Subcutaneous abdominal adipose tissue (tissue), 5 donors: ENCODE measurements at regions not wholly inside any gene's neighbourhood (a gene's known extent, or its start where the extent isn't known, plus 50 kb on each side); places are given as distances from the start of the nearest gene placed in this dataset.
"Not testable (repeated sequence)": the region's sequence is repeated elsewhere in the genome, so short reads cannot be mapped to it uniquely, and the experiment has no call there.

Experiments used
- H3K27ac ChIP-seq: one replicate; pipeline ENCODE4 v1.7.0; 2013; ENCODE audit warnings: low read depth, mild to moderate bottlenecking, inconsistent platforms, low read length, moderate library complexity
- H3K27me3 ChIP-seq, 5 donors: one replicate each; pipeline ENCODE4 v1.7.0; 2013; ENCODE audit warnings: low read length in 5 of 5, inconsistent platforms in 1 of 5; ENCODE audit not compliant: control insufficient read depth in 5 of 5, insufficient read depth in 4 of 5
- H3K36me3 ChIP-seq, 5 donors: one replicate each; pipeline ENCODE4 v1.7.0; 2013; ENCODE audit warnings: low read length in 5 of 5; ENCODE audit not compliant: control insufficient read depth in 5 of 5, insufficient read depth in 5 of 5
- H3K4me1 ChIP-seq, 5 donors: one replicate each; pipeline ENCODE4 v1.7.0; 2013; ENCODE audit warnings: low read length in 5 of 5, mild to moderate bottlenecking in 3 of 5, moderate library complexity in 1 of 5; ENCODE audit not compliant: control insufficient read depth in 5 of 5, insufficient read depth in 5 of 5
- H3K4me3 ChIP-seq, 5 donors: one replicate each; pipeline ENCODE4 v1.7.0; 2013; ENCODE audit warnings: low read length in 5 of 5, low read depth in 1 of 5
- H3K9ac ChIP-seq, 5 donors: one replicate each; pipeline ENCODE4 v1.7.0; 2013; ENCODE audit warnings: low read length in 5 of 5, mild to moderate bottlenecking in 4 of 5, moderate library complexity in 3 of 5
- H3K9me3 ChIP-seq, 5 donors: one replicate each; pipeline ENCODE4 v1.7.0; 2013; ENCODE audit warnings: low read length in 5 of 5; ENCODE audit not compliant: control insufficient read depth in 5 of 5
- donor health status: healthy.
- donor health status: healthy.
- donor health status: healthy.
- donor health status: healthy.
- donor health status: healthy.

DNA sequence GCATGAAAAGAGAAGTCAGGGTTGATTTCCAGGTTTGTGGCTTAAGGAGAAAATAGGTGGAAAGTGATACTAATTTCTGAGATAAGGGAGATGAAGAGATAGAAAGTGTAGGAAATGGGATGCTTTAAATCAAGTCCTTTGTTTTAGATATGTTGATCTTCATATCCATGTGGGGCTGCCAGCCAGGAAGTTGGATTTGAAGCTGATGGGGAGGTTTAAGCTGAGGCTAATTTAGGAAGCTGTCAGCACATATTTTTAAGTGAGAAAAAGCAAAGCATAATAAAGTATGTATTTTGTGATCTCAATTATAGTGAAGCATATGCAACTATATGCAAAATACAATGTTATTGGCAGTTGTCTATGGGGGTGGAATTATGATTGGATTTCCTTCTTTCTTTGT is 428.4 kb downstream of the CSNK1G3 start:
- Histone ChIP-seq H3K9ac (no peak overlapping the region), H3K36me3 (no peaks in the 10 kb centered on the region), H3K4me3 (no peak overlapping the region), H3K4me1 (no peaks in the 10 kb centered on the region), H3K27ac (no peak overlapping the region), H3K27me3 (no peaks in the 10 kb centered on the region), H3K9me3 (peaks cover 0 to 23% (median 8%) of the 10 kb centered on the region in 5 donors)

DNA sequence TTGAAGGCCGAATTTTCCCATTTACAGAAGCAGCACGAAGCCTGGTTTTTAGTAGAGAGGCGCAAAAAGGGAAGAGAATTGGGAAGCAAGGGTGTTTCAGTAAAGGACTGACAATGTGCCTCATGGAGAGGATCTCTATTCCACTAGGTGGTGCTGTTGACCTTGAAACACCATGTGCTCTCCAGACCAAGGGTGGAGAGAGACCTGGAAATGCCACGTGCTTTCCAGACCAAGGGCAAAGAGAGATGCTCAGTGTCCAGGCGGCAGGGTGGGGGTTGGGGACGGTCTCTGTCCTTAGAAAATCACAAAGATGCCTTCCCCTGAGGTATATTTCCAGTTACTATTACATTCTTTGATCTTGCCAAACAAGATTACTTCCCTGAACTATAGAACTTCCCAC is 425.3 kb downstream of the CSNK1G3 start:
- peaks cover 0 to 23% (median 8%) of the 10 kb centered on the region in 5 donors for H3K9me3 ChIP-seq
- H3K27ac ChIP-seq, result no peak overlapping the region
- H3K36me3 ChIP-seq, result no peaks in the 10 kb centered on the region
- H3K4me1 ChIP-seq, result no peaks in the 10 kb centered on the region
- no peaks in the 10 kb centered on the region for H3K27me3 ChIP-seq
- no peak overlapping the region for H3K9ac ChIP-seq
- no peak overlapping the region for H3K4me3 ChIP-seq

DNA sequence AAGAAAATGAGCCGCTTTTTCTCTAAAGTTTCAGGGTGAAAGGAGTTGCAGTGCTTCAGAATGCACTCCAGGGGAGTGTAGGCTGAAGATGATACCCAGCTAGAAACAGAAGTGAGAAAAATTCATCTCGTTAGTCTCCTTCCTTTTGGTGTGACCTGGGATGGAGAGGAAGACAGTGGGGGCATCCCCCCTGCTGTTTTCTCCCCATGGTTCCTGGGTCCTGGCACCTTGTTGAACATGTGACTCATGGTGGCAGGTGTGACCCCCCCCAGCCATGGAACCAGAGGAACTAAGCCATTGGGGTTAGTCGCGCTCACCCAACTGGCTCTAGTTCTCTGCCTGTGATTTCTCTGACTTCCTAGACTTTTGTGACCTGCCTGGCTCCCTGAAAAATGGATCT is 424.6 kb downstream of the CSNK1G3 start:
- H3K9ac ChIP-seq, result no peak overlapping the region
- H3K27ac ChIP-seq, result no peak overlapping the region
- H3K4me3 ChIP-seq, result no peak overlapping the region
- H3K27me3 ChIP-seq, result no peaks in the 10 kb centered on the region
- H3K9me3 ChIP-seq, result peaks cover 0 to 20% (median 8%) of the 10 kb centered on the region in 5 donors
- no peaks in the 10 kb centered on the region for H3K36me3 ChIP-seq
- no peaks in the 10 kb centered on the region for H3K4me1 ChIP-seq

DNA sequence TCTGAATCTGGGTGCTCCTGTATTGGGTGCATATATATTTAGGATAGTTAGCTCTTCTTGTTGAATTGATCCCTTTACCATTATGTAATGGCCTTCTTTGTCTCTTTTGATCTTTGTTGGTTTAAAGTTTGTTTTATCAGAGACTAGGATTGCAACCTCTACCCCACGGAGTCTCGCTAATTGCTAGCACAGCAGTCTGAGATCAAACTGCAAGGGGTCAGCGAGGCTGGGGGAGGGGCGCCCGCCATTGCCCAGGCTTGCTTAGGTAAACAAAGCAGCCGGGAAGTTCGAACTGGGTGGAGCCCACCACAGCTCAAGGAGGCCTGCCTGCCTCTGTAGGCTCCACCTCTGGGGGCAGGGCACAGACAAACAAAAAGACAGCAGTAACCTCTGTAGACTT is 421.8 kb downstream of the CSNK1G3 start:
- H3K36me3 ChIP-seq, H3K9ac ChIP-seq, H3K27me3 ChIP-seq, H3K4me1 ChIP-seq, H3K4me3 ChIP-seq, H3K27ac ChIP-seq: not testable (repeated sequence)
- H3K9me3 ChIP-seq, result peaks cover 0 to 17% (median 8%) of the 10 kb centered on the region in 5 donors

DNA sequence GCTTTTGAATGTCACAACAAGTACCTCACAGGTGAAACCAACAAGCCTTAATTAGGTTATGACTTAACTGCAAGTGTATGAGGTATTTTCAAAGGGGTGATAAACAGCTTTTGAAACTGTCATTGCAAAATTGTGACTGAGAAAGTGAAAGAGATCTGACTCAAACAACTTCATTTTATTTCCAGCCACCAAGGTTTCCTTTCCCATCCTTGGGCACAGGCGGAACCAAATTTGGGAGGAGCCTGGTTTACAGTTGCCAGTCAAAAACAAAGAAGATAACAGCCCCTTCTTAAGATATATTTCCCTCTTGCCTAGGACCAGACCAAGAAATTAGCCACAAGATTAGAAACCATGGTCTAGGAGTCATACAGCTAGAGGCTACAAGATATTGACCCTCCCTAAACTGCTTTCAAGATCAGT is 417.1 kb downstream of the CSNK1G3 start:
- H3K27me3 ChIP-seq, result no peaks in the 10 kb centered on the region

DNA sequence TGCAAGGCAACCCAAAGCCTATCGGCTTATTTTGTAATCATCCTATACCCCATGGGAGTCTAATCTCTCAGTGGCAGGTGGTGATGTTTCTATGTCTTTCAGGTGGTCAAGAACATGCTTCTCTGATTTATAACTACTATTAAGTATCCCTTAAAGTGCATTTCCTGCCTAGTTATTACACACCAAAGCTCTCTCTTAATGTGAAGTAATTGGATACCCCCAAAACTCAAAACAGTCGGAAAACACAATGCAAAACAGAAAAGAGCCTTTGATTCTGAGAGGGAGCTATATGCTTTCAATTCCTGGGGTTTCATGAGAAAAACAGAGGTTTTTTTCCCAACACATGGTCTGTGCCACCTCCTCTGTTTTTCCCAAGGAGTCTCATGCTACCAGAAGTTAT is 416.4 kb downstream of the CSNK1G3 start:
- Histone ChIP-seq H3K4me1 (no peaks in the 10 kb centered on the region), H3K27me3 (no peaks in the 10 kb centered on the region), H3K9ac (no peak overlapping the region), H3K4me3 (no peak overlapping the region), H3K9me3 (no peaks in the 10 kb centered on the region), H3K36me3 (no peaks in the 10 kb centered on the region), H3K27ac (no peak overlapping the region)

More for the DNA sequence above, 417.1 kb downstream of the CSNK1G3 start:
- Histone ChIP-seq H3K27ac (no peak overlapping the region), H3K4me1 (no peaks in the 10 kb centered on the region), H3K9ac (no peak overlapping the region), H3K4me3 (no peak overlapping the region), H3K36me3 (no peaks in the 10 kb centered on the region), H3K9me3 (no peaks in the 10 kb centered on the region)

DNA sequence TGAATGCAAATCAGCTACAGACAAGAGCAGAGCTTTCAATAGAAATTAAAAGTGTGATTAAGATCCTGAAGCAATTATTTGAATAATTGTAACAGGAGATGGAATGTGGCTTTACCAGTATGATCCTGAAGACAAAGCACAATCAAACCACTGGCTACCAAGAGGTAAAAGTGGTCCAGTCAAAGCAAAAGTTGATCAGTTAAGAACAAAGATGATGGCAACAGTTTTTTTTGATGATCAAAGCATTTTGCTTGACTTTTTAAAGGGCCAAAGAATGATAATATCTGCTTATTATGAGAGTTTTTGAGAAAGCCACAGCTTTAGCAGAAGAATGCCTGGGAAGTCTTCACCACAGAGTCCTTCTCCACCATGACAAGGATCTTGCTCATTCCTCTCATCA is 409.2 kb downstream of the CSNK1G3 start:
- Histone ChIP-seq H3K36me3 (no peaks in the 10 kb centered on the region), H3K4me1 (peaks cover 0 to 8% (median 0%) of the 10 kb centered on the region in 5 donors), H3K4me3 (no peak overlapping the region), H3K27ac (no peak overlapping the region), H3K27me3 (no peaks in the 10 kb centered on the region), H3K9ac (no peak overlapping the region), H3K9me3 (peaks cover 0 to 3% (median 0%) of the 10 kb centered on the region in 5 donors)

DNA sequence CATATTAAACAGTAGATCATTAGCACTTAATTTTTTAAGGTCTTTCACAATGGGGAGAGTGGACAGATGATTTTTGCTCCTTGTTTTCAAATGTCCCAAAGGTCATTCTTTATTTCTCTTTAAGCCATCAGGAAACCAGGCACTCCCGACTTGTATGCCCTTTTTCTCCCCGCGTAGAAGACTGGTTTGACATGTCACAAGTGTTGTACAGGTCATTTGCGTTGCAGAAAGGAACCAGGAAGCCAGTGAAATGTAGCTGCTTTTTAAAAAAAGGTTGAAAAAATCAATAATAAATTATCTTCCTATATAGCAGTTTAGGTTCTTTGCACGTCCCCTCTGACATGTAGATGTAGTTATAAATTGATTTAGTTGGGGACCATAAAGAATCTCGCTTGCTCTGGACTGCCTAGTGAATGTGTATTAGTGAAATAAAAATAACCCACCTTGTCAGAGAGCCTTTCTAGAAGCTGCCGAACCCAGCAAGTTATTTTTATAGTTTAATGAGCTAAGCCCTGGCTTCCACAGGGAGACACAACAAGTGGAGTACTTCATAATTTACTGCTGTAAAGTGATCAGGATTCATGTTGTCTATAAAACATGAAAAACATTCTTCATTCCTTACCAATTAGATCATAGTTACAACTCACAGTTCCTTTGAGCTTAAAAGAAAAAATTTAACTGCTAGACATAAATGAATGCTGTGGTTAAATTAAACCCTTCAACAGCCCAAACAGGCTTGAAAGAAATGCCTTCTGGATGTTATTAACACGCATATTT is 404.6 kb downstream of the CSNK1G3 start:
- no peak overlapping the region for H3K27ac ChIP-seq
- no peak overlapping the region for H3K4me3 ChIP-seq
- H3K9me3 ChIP-seq, result peaks cover 0 to 10% (median 4%) of the 10 kb centered on the region in 5 donors
- H3K9ac ChIP-seq, result peak overlapping the region in 1 of 5 donors; percentile 13
- no peaks in the 10 kb centered on the region for H3K27me3 ChIP-seq
- H3K36me3 ChIP-seq, result peaks cover 0 to 2% (median 0%) of the 10 kb centered on the region in 5 donors
- H3K4me1 ChIP-seq, result peaks cover 0 to 8% (median 0%) of the 10 kb centered on the region in 5 donors

DNA sequence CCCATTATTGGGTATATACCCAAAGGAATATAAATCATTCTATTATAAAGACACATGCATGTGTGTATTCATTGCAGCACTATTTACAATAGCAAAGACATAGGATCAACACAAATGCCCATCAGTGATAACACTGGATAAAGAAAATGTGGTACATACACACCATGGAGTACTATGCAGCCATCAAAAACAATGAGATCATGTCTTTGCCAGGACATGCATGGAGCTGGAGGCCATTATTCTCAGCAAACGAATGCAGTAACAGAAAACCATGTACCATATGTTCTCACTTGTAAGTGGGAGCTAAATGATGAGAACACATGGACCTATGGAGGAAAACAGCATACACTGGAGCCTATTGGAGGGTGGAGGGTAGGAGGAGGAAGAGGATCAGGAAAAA is 402.4 kb downstream of the CSNK1G3 start:
- peaks cover 0 to 2% (median 0%) of the 10 kb centered on the region in 5 donors for H3K36me3 ChIP-seq
- H3K4me3 ChIP-seq, result no peak overlapping the region
- no peaks in the 10 kb centered on the region for H3K27me3 ChIP-seq
- H3K9ac ChIP-seq, result no peak overlapping the region
- peaks cover 0 to 10% (median 4%) of the 10 kb centered on the region in 5 donors for H3K9me3 ChIP-seq
- peaks cover 0 to 8% (median 0%) of the 10 kb centered on the region in 5 donors for H3K4me1 ChIP-seq
- no peak overlapping the region for H3K27ac ChIP-seq

DNA sequence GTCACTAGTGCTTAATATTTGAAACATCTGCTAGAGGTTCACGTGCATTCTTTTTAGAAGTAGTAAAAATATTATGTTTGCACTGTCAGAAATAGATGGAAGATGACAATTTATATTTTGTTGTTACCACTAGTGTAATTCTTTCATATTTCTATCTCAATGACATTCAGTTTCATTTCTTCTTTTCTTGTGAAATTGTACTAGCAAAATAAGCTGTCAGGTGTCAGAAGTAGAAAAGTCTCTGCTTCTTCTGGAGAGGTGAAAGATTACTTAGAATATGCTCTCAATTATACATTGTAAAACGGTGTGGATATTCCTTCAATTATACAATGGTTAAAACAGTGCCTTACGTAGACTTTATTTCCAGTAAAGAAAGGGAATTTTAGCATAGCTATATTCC is 395.4 kb downstream of the CSNK1G3 start:
- Histone ChIP-seq H3K4me1 (no peaks in the 10 kb centered on the region), H3K27ac (no peak overlapping the region), H3K9ac (no peak overlapping the region), H3K27me3 (no peaks in the 10 kb centered on the region), H3K9me3 (no peaks in the 10 kb centered on the region), H3K36me3 (no peaks in the 10 kb centered on the region), H3K4me3 (no peak overlapping the region)
